ENCODE measurements at regions not wholly inside any gene's neighbourhood (a gene's known extent, or its start where the extent isn't known, plus 50 kb on each side); places are given as distances from the start of the nearest gene placed in this dataset.

DNA sequence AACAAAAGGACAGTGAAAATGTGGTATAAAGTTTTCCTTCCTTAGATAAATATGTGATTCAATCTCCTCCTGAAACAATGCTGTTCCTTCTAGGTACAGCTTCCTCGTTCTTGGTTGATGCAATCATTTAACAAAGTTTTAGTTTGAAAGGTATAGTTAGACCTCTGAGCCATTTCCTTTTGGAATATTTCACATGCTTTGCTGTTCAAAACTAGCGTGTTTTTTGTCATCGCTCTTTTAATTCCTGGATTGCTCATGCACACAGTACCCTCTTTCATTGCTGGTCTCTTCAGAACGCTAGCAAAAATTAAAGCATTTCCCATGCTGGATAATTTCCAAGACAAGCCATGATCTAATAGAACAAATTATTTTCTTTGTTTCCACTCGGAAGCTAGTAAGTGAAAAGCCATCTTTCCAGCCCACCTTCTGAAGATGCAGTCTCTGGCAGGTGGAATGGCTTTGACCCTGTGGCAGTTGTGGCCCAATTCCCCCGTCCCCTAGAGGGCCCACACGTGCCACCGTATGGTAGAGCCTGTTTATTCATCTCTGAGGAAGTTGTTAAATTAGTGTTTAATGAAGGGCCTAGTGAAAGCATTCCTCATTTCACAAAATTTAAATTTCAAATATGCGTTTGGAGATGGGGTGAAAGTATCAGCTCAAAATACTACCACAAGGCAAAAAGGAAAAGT is 1040.6 kb upstream of the SLC10A2 start:
- WGBS (ENCODE audit: low lambda C conversion rate, missing lambda C conversion rate) = 77% methylated on average over 9 of the region's 9 CpGs
- DNase-seq (ENCODE audit: low spot score) = no peak

DNA sequence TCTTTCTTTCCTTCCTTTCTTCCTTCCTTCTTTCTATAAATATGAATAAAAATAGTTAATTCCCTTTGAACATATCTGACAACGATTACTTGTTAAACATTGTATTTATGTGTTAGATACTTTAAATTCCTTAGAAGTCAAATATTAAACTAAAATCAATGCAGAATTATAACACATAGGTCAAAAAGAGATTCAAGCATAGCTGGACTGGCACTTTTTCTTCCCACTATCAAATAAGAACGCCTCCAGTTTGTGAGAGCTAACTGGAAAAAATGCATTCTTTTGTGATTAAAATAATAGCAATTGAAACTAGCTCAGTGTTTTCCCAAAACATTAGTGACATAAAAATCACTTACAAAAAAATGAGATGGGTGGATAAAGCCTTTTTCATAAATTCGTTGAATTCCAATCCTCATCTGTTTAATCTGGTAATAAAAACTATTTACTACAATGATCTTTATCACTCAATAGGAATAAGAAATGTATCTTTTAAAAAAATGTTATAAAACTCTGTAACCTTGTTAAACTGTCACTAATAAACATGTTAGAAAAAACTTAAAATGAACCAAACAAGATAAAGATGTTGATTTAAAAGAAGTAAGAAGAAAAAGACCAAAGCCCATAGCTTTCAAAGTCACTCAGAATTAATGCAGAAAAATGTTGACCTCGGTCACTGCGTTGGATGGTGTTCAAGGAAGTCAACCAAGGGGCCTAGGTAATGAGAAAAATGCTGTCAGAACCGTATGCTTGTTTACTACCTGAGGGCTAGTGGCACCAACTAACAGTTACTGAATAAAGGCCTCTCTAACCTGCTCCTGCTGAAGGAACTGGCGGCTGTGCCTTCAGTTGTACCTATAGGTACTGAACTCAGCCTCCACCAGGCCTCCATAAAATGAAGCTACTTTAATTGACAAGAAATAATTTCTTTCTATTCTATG is 1039.5 kb upstream of the SLC10A2 start:
- H3K79me2 ChIP-seq = no peaks in the 10 kb centered on the region
- no peaks in the 10 kb centered on the region for H3K9me3 ChIP-seq (ENCODE audit: low read depth)
- no peaks in the 10 kb centered on the region for H3K36me3 ChIP-seq (replicated peaks; ENCODE audit: insufficient read depth, low read depth)
- no peaks in the 10 kb centered on the region for H3K27me3 ChIP-seq
- no peaks in the 10 kb centered on the region for H3K9me2 ChIP-seq (replicated peaks; ENCODE audit: insufficient read depth)
- no peak overlapping the region for H3K27ac ChIP-seq
- no peak overlapping the region for H3K4me2 ChIP-seq
- DNase-seq (ENCODE audit: low spot score) = no peak
- no peak for TF ChIP-seq EZH2phosphoT487 (IDR thresholded peaks at IDR 0.05; ENCODE audit: low read depth, severe bottlenecking, unreplicated experiment)
- no peak for TF ChIP-seq EZH2 (IDR thresholded peaks at IDR 0.05; ENCODE audit: borderline replicate concordance)
- TF ChIP-seq, protein P1, sequence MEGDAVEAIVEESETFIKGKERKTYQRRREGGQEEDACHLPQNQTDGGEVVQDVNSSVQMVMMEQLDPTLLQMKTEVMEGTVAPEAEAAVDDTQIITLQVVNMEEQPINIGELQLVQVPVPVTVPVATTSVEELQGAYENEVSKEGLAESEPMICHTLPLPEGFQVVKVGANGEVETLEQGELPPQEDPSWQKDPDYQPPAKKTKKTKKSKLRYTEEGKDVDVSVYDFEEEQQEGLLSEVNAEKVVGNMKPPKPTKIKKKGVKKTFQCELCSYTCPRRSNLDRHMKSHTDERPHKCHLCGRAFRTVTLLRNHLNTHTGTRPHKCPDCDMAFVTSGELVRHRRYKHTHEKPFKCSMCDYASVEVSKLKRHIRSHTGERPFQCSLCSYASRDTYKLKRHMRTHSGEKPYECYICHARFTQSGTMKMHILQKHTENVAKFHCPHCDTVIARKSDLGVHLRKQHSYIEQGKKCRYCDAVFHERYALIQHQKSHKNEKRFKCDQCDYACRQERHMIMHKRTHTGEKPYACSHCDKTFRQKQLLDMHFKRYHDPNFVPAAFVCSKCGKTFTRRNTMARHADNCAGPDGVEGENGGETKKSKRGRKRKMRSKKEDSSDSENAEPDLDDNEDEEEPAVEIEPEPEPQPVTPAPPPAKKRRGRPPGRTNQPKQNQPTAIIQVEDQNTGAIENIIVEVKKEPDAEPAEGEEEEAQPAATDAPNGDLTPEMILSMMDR (IDR thresholded peaks at IDR 0.05; ENCODE audit: poor library complexity) = no peak
- no peaks in the 10 kb centered on the region for H3K4me1 ChIP-seq (ENCODE audit: insufficient read depth)
- 38% methylated on average over 7 of the region's 7 CpGs for WGBS (ENCODE audit: low lambda C conversion rate, missing lambda C conversion rate)
- no peak overlapping the region for H2AFZ ChIP-seq
- no peak overlapping the region for H3K4me3 ChIP-seq
- H4K20me1 ChIP-seq (ENCODE audit: insufficient read depth, poor library complexity, severe bottlenecking) = no peaks in the 10 kb centered on the region

More for the DNA sequence above, 1040.6 kb upstream of the SLC10A2 start:
- Histone ChIP-seq H3K36me3 (replicated peaks; ENCODE audit: insufficient read depth, low read depth) (no peaks in the 10 kb centered on the region), H3K4me2 (no peak overlapping the region), H3K79me2 (no peaks in the 10 kb centered on the region), H4K20me1 (ENCODE audit: insufficient read depth, poor library complexity, severe bottlenecking) (no peaks in the 10 kb centered on the region), H2AFZ (no peak overlapping the region), H3K4me1 (ENCODE audit: insufficient read depth) (no peaks in the 10 kb centered on the region), H3K9me3 (ENCODE audit: low read depth) (no peaks in the 10 kb centered on the region), H3K9me2 (replicated peaks; ENCODE audit: insufficient read depth) (no peaks in the 10 kb centered on the region), H3K27me3 (no peaks in the 10 kb centered on the region), H3K27ac (no peak overlapping the region), H3K4me3 (no peak overlapping the region)
- TF ChIP-seq, protein P1 (IDR thresholded peaks at IDR 0.05; ENCODE audit: poor library complexity) = no peak
- no peak for TF ChIP-seq EZH2 (IDR thresholded peaks at IDR 0.05; ENCODE audit: borderline replicate concordance)
- TF ChIP-seq EZH2phosphoT487 (IDR thresholded peaks at IDR 0.05; ENCODE audit: low read depth, severe bottlenecking, unreplicated experiment) = no peak

DNA sequence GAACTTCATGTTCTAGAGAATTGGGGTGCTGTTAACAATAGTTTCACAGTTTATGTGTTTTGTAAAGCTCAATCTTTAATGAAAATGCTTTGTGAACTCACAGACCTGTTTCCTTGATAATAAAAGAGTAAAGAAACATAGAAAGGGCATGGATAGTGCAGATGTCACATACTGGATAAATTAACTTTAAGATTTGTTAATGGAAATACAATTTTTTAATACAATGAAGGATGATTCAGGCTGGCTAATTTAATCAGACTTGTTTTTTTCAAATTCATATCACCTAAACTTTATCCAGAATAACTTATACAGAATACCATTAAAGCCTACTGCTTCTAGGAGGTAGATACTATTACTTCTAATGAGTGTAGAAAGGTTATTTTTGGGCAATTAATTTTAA is 1033.5 kb upstream of the SLC10A2 start:
- no peaks in the 10 kb centered on the region for H3K27me3 ChIP-seq
- no peak overlapping the region for H3K27ac ChIP-seq
- TF ChIP-seq EZH2phosphoT487 (IDR thresholded peaks at IDR 0.05; ENCODE audit: low read depth, severe bottlenecking, unreplicated experiment) = no peak
- no peak for TF ChIP-seq EZH2 (IDR thresholded peaks at IDR 0.05; ENCODE audit: borderline replicate concordance)
- TF ChIP-seq, protein P1 (IDR thresholded peaks at IDR 0.05; ENCODE audit: poor library complexity) = no peak

More for the DNA sequence above, 1033.5 kb upstream of the SLC10A2 start:
- DNase-seq (ENCODE audit: low spot score) = no peak
- Histone ChIP-seq H3K4me3 (no peak overlapping the region), H2AFZ (no peak overlapping the region), H3K4me1 (ENCODE audit: insufficient read depth) (no peaks in the 10 kb centered on the region), H3K36me3 (replicated peaks; ENCODE audit: insufficient read depth, low read depth) (no peaks in the 10 kb centered on the region), H4K20me1 (ENCODE audit: insufficient read depth, poor library complexity, severe bottlenecking) (no peaks in the 10 kb centered on the region), H3K79me2 (no peaks in the 10 kb centered on the region), H3K9me2 (replicated peaks; ENCODE audit: insufficient read depth) (no peaks in the 10 kb centered on the region), H3K9me3 (ENCODE audit: low read depth) (no peaks in the 10 kb centered on the region), H3K4me2 (no peak overlapping the region)

All from hepatocyte (in vitro differentiated cells).